HCT116 (cell line): ENCODE measurements at regions not wholly inside any gene's neighbourhood (a gene's known extent, or its start where the extent isn't known, plus 50 kb on each side); places are given as distances from the start of the nearest gene placed in this dataset.

Experiments
- EZH2phosphoT487 ChIP-seq: fragments of 200-600 bp; IDR thresholded peaks from 2 replicates; pipeline ENCODE4 v1.6.1; 2018; ENCODE audit warnings: antibody characterized with exemption, borderline replicate concordance
- JUND ChIP-seq: IDR thresholded peaks from 2 replicates; pipeline ENCODE4 v1.6.1; 2012
- POLR2A ChIP-seq: IDR thresholded peaks from 2 replicates; pipeline ENCODE4 v1.7.0; 2011; ENCODE audit warnings: borderline replicate concordance; ENCODE audit not compliant: insufficient read depth, insufficient read length; ENCODE audit errors: extremely low read depth
- POLR2AphosphoS5 ChIP-seq: IDR thresholded peaks from 2 replicates; pipeline ENCODE4 v1.6.1; 2011; ENCODE audit warnings: mild to moderate bottlenecking, low read depth, low read length, moderate library complexity
- RAD21 ChIP-seq: IDR thresholded peaks from 2 replicates; pipeline ENCODE4 v1.6.1; 2012; ENCODE audit warnings: low read depth, mild to moderate bottlenecking
- TCF7L2 ChIP-seq: IDR thresholded peaks from 2 replicates; pipeline ENCODE4 v1.7.0; 2011; ENCODE audit warnings: borderline replicate concordance, inconsistent platforms; ENCODE audit not compliant: insufficient read depth, insufficient read length; ENCODE audit errors: extremely low read depth
- ZNF274 ChIP-seq: fragments of 200-500 bp; sonication (Bioruptor generic); IDR thresholded peaks from 2 replicates; pipeline ENCODE4 v1.6.1; 2014; ENCODE audit warnings: mild to moderate bottlenecking, low read depth, low read length, inconsistent platforms
- TF ChIP-seq, protein P1 (sequence below): IDR thresholded peaks from 2 replicates; pipeline ENCODE4 v1.6.1; 2012; ENCODE audit warnings: low read depth
- TF ChIP-seq, protein P2 (sequence below), 3 experiments: fragments of 200-600 bp in 1 of 3; sonication (generic) in 1 of 3; IDR thresholded peaks in 2 of 3; conservative IDR thresholded peaks in 1 of 3; 2 replicates each; pipeline ENCODE4 v1.5.1; 2012 to 2017; ENCODE audit warnings: low read depth in 2 of 3, low read length in 2 of 3, antibody characterized with exemption in 1 of 3, borderline replicate concordance in 1 of 3, control low read depth in 1 of 3, mild to moderate bottlenecking in 1 of 3, mixed read lengths in 1 of 3, mixed run types in 1 of 3, moderate library complexity in 1 of 3; ENCODE audit not compliant: insufficient read depth in 1 of 3
- TF ChIP-seq, protein P3 (sequence below): IDR thresholded peaks from 2 replicates; pipeline ENCODE4 v1.6.1; 2012

DNA sequence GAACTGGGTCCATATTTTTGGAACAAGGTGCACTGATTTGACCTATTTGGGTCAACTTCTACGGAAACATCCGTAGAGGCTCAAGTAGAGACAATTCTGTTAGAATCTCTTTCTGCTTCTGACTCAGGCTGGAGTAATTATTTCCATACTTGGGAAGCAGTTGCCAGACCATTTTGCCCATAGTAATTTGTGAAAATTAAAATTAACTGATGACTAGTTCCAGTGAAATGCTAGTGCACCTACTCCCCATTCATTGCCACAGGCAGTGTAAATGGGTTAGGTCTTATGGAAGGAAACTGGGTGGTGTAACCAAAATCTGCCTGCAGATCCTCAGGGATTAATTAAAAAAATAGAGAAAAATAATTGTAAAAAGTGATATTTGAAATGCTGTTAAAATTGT is 201.1 kb downstream of the TENT4A start:
- TF ChIP-seq EZH2phosphoT487 (no peak), POLR2AphosphoS5 (no peak), POLR2A (no peak), RAD21 (no peak), TCF7L2 (no peak), JUND (no peak), ZNF274 (no peak)
- TF ChIP-seq, protein P1, sequence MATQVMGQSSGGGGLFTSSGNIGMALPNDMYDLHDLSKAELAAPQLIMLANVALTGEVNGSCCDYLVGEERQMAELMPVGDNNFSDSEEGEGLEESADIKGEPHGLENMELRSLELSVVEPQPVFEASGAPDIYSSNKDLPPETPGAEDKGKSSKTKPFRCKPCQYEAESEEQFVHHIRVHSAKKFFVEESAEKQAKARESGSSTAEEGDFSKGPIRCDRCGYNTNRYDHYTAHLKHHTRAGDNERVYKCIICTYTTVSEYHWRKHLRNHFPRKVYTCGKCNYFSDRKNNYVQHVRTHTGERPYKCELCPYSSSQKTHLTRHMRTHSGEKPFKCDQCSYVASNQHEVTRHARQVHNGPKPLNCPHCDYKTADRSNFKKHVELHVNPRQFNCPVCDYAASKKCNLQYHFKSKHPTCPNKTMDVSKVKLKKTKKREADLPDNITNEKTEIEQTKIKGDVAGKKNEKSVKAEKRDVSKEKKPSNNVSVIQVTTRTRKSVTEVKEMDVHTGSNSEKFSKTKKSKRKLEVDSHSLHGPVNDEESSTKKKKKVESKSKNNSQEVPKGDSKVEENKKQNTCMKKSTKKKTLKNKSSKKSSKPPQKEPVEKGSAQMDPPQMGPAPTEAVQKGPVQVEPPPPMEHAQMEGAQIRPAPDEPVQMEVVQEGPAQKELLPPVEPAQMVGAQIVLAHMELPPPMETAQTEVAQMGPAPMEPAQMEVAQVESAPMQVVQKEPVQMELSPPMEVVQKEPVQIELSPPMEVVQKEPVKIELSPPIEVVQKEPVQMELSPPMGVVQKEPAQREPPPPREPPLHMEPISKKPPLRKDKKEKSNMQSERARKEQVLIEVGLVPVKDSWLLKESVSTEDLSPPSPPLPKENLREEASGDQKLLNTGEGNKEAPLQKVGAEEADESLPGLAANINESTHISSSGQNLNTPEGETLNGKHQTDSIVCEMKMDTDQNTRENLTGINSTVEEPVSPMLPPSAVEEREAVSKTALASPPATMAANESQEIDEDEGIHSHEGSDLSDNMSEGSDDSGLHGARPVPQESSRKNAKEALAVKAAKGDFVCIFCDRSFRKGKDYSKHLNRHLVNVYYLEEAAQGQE, result no peak
- TF ChIP-seq, protein P2, sequence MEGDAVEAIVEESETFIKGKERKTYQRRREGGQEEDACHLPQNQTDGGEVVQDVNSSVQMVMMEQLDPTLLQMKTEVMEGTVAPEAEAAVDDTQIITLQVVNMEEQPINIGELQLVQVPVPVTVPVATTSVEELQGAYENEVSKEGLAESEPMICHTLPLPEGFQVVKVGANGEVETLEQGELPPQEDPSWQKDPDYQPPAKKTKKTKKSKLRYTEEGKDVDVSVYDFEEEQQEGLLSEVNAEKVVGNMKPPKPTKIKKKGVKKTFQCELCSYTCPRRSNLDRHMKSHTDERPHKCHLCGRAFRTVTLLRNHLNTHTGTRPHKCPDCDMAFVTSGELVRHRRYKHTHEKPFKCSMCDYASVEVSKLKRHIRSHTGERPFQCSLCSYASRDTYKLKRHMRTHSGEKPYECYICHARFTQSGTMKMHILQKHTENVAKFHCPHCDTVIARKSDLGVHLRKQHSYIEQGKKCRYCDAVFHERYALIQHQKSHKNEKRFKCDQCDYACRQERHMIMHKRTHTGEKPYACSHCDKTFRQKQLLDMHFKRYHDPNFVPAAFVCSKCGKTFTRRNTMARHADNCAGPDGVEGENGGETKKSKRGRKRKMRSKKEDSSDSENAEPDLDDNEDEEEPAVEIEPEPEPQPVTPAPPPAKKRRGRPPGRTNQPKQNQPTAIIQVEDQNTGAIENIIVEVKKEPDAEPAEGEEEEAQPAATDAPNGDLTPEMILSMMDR (IDR thresholded peaks at IDR 0.05 in 2 of 3, conservative IDR thresholded peaks at IDR 0.05 in 1 of 3; ENCODE audit: borderline replicate concordance in 1 of 3, insufficient read depth in 1 of 3, low read depth in 2 of 3, low read length in 2 of 3), result no peak
- TF ChIP-seq, protein P3, sequence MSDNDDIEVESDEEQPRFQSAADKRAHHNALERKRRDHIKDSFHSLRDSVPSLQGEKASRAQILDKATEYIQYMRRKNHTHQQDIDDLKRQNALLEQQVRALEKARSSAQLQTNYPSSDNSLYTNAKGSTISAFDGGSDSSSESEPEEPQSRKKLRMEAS, result no peak
